Stomach smooth muscle (tissue), 2 donors: ENCODE measurements at regions not wholly inside any gene's neighbourhood (a gene's known extent, or its start where the extent isn't known, plus 50 kb on each side); places are given as distances from the start of the nearest gene placed in this dataset.
"Not testable (repeated sequence)": the region's sequence is repeated elsewhere in the genome, so short reads cannot be mapped to it uniquely, and the experiment has no call there.

Experiments
- H3K27ac ChIP-seq: one replicate; pipeline ENCODE4 v1.7.0; 2013; ENCODE audit warnings: mild to moderate bottlenecking, low read length, inconsistent platforms
- H3K27me3 ChIP-seq, 2 donors: one replicate each; pipeline ENCODE4 v1.7.0; 2013; ENCODE audit warnings: low read length in 2 of 2; ENCODE audit not compliant: insufficient read depth in 2 of 2, control insufficient read depth in 1 of 2
- H3K36me3 ChIP-seq, 2 donors: one replicate each; pipeline ENCODE4 v1.7.0; 2013; ENCODE audit warnings: low read length in 2 of 2; ENCODE audit not compliant: control insufficient read depth in 2 of 2, insufficient read depth in 2 of 2
- H3K4me1 ChIP-seq: one replicate; pipeline ENCODE4 v1.7.0; 2013; ENCODE audit warnings: low read length; ENCODE audit not compliant: control insufficient read depth, insufficient read depth
- H3K4me3 ChIP-seq, 2 donors: one replicate each; pipeline ENCODE4 v1.7.0; 2013; ENCODE audit warnings: low read length in 2 of 2
- H3K9ac ChIP-seq, 2 donors: one replicate each; pipeline ENCODE4 v1.7.0; 2013; ENCODE audit warnings: low read length in 2 of 2, mild to moderate bottlenecking in 1 of 2
- H3K9me3 ChIP-seq, 2 donors: one replicate each; pipeline ENCODE4 v1.7.0; 2013; ENCODE audit warnings: low read length in 2 of 2; ENCODE audit not compliant: control insufficient read depth in 2 of 2
- donor health status: healthy.
- donor health status: Pancreatic carcinoma.

DNA sequence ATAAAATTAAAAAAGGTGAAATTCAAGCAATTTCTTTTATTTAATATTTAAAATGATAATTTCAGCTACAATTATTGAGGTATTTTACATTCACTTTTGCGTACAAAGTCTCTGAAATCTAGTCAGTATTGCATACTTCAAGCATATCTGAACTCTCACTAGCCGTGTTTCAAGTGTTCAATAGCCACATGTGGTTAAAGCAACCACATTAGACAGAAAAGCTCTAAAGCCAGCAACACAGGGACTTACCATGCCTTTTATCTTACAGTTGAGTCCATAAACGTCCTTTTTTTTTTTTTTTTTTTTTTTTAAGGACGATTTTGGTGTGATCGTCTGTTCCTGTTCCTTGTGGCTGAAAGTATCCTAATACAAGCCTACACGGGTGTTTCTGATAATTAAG lies 257.0 kb upstream of the RGMA start:
- Histone ChIP-seq H3K9ac (no peak overlapping the region), H3K9me3 (no peaks in the 10 kb centered on the region), H3K36me3 (no peaks in the 10 kb centered on the region), H3K27ac (no peak overlapping the region), H3K27me3 (no peaks in the 10 kb centered on the region), H3K4me1 (no peaks in the 10 kb centered on the region), H3K4me3 (no peak overlapping the region)

DNA sequence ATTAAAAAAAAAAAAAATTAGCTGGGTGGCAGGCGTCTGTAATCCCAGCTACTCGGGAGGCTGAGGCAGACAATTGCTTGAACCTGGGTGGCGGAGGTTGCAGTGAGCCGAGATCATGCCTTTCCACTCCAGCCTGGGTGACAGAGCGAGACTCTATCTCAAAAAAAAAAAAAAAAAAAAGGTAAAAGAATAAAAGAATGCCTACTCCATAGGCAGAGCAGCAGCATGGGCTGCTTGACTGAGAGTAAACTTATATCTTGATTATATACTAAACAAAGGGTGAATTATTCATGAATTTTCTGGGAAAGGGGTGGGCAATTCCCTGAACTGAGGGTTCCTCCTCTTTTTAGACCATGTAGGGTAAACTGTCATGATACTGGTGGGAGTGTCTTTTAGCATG lies 254.4 kb upstream of the RGMA start:
- H3K36me3 ChIP-seq, H3K4me1 ChIP-seq: not testable (repeated sequence)

DNA sequence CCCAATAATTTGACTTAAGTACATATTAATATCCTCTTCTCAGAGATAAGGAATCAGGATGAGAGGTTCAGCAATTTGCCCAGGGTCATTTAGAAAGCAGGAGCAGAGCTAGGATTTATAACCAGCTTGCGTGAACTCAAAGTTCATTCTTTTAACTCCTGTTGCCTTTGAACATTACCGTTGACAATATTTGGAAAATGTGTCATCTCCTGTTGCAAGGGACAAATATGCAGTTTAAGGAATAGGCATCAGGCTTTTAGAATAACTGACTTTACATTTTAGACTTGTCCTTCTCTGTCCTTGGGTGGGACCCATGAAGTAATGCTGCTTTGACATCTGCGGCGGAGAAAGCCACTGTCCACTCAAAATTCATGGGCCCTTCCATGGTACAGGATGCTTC lies 252.2 kb upstream of the RGMA start:
- no peaks in the 10 kb centered on the region for H3K9me3 ChIP-seq
- H3K9ac ChIP-seq: no peak overlapping the region
- no peaks in the 10 kb centered on the region for H3K36me3 ChIP-seq
- no peak overlapping the region for H3K4me3 ChIP-seq
- no peaks in the 10 kb centered on the region for H3K27me3 ChIP-seq
- H3K4me1 ChIP-seq: no peaks in the 10 kb centered on the region
- no peak overlapping the region for H3K27ac ChIP-seq

More for the DNA sequence above, 254.4 kb upstream of the RGMA start:
- not testable (repeated sequence) for H3K9ac ChIP-seq, H3K27ac ChIP-seq, H3K4me3 ChIP-seq, H3K27me3 ChIP-seq, H3K9me3 ChIP-seq

DNA sequence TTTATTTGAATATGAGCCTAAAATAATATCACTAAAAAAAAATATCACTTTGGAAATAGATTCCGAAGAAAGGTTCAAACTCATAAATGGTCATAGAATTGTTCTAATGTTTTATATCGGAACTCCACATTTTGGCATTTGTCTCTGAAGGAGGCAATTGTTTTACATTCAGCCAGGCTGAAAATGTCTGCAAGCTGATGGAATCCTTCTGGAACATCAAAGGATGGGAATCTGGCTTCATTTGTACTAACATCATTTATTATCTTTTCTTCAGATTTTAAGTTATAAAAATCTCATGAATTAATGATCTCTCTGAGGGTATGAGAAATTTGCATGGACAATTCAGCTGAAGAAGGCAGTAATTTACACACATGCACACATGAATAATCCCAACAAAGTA lies 251.4 kb upstream of the RGMA start:
- H3K4me3 ChIP-seq: no peak overlapping the region
- no peaks in the 10 kb centered on the region for H3K36me3 ChIP-seq
- H3K4me1 ChIP-seq: no peaks in the 10 kb centered on the region
- H3K9ac ChIP-seq: no peak overlapping the region
- H3K27me3 ChIP-seq: no peaks in the 10 kb centered on the region
- no peaks in the 10 kb centered on the region for H3K9me3 ChIP-seq
- no peak overlapping the region for H3K27ac ChIP-seq

DNA sequence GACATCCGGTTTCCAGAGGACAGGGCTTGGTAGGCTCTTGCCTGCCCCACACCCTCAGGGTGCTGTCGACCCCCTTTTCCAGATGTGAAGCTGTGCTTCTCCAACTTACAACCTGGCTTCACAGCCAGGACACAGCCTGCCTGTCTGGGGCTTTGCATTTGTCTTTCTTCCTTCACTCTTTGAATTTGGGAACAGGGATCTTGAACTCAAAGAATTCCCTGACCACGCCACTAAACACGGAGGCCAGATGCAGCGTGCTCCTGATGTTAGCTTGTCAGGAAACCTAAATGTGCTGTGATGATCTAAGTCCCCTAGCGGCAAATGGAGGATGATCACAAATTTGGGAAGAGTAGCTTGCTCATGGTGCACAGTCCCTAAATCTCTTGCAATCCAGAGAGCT lies 244.8 kb upstream of the RGMA start:
- H3K4me3 ChIP-seq: no peak overlapping the region
- H3K36me3 ChIP-seq: no peaks in the 10 kb centered on the region
- H3K27me3 ChIP-seq: no peaks in the 10 kb centered on the region
- no peak overlapping the region for H3K9ac ChIP-seq
- H3K4me1 ChIP-seq: peaks cover 10% of the 10 kb centered on the region
- H3K9me3 ChIP-seq: no peaks in the 10 kb centered on the region
- H3K27ac ChIP-seq: no peak overlapping the region

DNA sequence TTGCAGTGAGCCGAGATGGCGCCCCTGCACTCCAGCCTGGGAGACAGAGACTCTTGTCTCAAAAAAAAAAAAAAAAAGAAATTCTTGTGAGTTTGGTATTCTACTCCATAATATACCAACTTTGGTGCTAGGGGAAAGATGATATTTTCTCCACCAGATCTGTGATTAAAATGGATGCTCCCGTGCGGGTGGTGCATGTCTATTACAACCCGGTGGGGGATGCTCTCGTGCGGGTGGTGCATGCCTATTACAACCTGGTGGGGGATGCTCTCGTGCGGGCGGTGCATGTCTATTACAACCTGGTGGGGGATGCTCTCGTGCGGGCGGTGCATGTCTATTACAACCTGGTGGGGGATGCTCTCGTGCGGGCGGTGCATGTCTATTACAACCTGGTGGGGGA lies 244.1 kb upstream of the RGMA start:
- H3K9ac ChIP-seq: not testable (repeated sequence)

DNA sequence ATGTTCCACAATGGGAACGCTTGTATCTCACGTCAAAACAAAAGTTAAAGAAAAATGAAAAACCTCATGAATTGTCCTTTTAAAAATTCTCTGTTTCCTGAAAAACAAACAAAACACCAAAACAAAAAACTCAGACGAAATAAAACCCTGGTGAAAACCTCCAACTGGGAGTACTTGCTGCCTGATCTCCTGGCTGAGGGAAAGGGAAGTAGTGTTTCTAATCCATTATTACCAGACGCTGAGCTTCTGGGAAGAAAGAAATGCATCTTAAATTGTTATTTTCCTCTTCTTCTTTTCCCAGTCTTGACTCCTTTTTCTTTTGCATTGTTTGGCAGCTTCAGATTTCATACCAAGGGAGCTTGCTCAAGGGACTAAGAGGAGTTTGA lies 243.2 kb upstream of the RGMA start:
- H3K36me3 ChIP-seq: no peaks in the 10 kb centered on the region
- no peaks in the 10 kb centered on the region for H3K9me3 ChIP-seq
- peak overlapping the region in 1 of 2 donors; percentile 47 for H3K4me3 ChIP-seq
- H3K9ac ChIP-seq: peak overlapping the region in 1 of 2 donors; percentile 0
- H3K27ac ChIP-seq: peak overlapping the region; percentile 6
- no peaks in the 10 kb centered on the region for H3K27me3 ChIP-seq
- peaks cover 10% of the 10 kb centered on the region for H3K4me1 ChIP-seq

More for the DNA sequence above, 244.1 kb upstream of the RGMA start:
- H3K27me3 ChIP-seq, H3K27ac ChIP-seq, H3K4me1 ChIP-seq, H3K36me3 ChIP-seq, H3K9me3 ChIP-seq, H3K4me3 ChIP-seq: not testable (repeated sequence)

DNA sequence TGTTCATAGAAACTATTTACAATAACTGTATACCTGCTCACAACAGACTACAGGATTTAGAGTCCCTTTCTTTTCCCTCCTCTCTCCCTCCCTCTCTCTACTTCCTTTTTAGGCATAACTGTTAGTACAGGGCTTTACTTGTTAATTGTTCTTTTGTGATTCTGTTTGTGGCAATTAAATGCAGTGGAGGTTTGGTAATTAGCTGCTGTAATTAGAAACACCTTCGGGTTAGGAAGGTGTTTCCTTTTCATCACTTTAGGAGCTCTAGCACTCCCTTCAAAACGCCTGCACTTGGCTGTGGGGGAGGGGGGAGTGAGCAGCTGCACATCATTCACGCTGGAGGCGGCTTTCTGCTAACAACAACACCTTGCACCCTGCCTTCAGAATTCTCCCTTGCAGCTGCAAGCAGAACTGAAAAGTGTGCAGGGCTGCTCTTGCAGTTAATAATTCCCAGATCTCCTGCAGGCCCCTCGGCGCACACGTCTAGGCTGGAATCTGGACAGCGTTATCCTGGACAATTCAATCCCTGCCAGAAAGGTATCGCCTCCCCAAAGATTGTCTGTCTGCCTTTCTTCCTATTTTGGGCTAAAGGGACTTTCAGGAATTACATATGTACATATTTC lies 242.6 kb upstream of the RGMA start:
- peaks cover 10% of the 10 kb centered on the region for H3K4me1 ChIP-seq
- no peaks in the 10 kb centered on the region for H3K27me3 ChIP-seq
- H3K27ac ChIP-seq: peak overlapping the region; percentile 6

DNA sequence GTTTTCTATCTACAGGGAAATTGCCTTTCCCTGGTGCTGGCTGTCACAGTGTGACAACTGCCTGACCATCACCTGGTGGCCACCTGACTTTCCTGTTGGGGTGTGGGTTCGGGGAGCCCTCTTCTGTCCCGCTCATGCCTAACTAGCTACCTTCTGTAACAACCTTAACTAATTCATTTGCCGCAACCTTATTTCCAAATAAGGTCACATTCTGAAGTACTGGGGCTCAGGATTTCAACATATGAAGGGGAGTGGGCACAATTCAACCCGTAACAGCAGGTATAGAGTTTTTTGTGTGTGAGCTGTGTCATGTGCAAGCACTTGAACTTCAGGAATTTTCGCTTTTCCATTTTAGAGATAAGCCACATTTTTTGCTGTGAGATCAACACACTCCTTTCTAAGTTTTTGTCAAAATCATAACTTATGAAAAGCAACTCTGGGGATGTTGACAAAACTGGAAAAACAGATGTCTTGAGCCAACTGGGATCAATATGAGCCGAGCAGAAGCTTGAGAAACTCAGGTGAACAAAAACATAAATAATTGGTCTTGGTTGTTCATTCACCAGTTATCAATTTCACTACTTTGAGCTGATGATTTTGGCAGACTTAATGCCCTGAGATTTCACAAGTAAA lies 242.0 kb upstream of the RGMA start:
- H3K4me3 ChIP-seq: no peak overlapping the region
- no peaks in the 10 kb centered on the region for H3K27me3 ChIP-seq
- no peaks in the 10 kb centered on the region for H3K9me3 ChIP-seq
- H3K4me1 ChIP-seq: peaks cover 10% of the 10 kb centered on the region
- H3K9ac ChIP-seq: no peak overlapping the region
- H3K36me3 ChIP-seq: no peaks in the 10 kb centered on the region
- peak overlapping the region; percentile 4 for H3K27ac ChIP-seq

More for the DNA sequence above, 242.6 kb upstream of the RGMA start:
- no peaks in the 10 kb centered on the region for H3K36me3 ChIP-seq
- H3K9me3 ChIP-seq: no peaks in the 10 kb centered on the region
- peak overlapping the region in 1 of 2 donors; percentile 0 for H3K9ac ChIP-seq
- H3K4me3 ChIP-seq: peak overlapping the region in 1 of 2 donors; percentile 47

DNA sequence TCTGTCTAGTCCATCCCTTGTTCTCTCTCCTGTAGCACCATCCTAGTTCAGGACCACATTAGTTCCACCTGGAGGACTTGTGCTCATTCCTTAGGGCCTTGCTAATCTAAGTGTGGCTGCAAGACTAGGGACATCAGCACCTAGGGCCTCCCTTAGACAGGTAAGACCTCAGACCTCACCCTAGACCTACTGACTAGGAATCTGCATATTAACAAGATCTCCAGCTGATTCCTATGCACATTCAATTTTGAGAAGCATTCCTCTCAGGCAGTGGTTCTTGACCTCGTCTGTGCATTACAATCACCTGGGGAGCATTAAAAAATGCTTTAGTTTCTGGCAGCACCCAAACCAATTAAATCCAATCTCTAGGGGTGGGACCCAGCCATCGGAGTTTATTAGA lies 238.4 kb upstream of the RGMA start:
- H3K27ac ChIP-seq: no peak overlapping the region
- no peak overlapping the region for H3K4me3 ChIP-seq
- no peaks in the 10 kb centered on the region for H3K27me3 ChIP-seq
- H3K4me1 ChIP-seq: peaks cover 10% of the 10 kb centered on the region
- H3K9me3 ChIP-seq: no peaks in the 10 kb centered on the region
- no peak overlapping the region for H3K9ac ChIP-seq
- no peaks in the 10 kb centered on the region for H3K36me3 ChIP-seq

DNA sequence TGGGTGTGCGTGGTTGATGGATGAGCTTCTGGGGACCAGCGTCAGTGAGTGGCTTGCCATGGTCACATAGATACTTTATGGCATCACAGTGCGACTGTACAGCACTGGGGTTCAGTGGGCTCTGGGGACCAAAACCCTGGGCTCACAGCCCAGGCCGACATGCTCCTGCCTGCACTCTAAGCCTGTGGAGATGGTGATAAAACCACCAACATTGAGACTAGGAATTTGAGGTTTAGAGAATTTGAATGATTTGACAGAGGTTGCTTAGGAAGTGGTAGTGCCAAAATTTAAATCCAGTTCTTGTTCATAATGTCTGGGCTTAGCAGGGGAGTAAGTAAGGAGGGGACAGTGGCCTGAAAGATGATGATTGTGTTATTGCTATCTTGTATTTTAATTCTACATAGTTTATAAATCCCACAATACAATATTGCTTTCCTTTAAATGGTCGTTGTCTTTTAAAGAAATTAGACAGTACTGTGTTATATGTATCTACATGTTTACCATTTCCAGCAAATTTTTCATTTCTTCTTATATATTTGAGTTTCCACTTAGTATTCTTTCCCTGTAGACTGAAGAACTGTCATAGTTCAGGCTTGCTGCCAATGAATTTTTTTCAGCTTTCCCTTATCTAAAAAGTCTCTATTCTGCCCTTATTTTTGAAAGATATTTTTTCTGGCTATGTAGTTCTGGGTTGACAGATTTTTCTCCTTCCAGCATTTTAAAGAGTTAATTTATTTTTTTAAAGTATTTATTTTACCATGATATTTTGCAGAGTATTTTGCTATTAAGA lies 235.4 kb upstream of the RGMA start:
- no peak overlapping the region for H3K27ac ChIP-seq
- no peak overlapping the region for H3K4me3 ChIP-seq
- no peaks in the 10 kb centered on the region for H3K4me1 ChIP-seq
- H3K36me3 ChIP-seq: no peaks in the 10 kb centered on the region
- no peaks in the 10 kb centered on the region for H3K9me3 ChIP-seq
- H3K27me3 ChIP-seq: no peaks in the 10 kb centered on the region
- no peak overlapping the region for H3K9ac ChIP-seq
